ENCODE measurements at regions not wholly inside any gene's neighbourhood (a gene's known extent, or its start where the extent isn't known, plus 50 kb on each side); places are given as distances from the start of the nearest gene placed in this dataset.
"Not testable (repeated sequence)": the region's sequence is repeated elsewhere in the genome, so short reads cannot be mapped to it uniquely, and the experiment has no call there.

DNA sequence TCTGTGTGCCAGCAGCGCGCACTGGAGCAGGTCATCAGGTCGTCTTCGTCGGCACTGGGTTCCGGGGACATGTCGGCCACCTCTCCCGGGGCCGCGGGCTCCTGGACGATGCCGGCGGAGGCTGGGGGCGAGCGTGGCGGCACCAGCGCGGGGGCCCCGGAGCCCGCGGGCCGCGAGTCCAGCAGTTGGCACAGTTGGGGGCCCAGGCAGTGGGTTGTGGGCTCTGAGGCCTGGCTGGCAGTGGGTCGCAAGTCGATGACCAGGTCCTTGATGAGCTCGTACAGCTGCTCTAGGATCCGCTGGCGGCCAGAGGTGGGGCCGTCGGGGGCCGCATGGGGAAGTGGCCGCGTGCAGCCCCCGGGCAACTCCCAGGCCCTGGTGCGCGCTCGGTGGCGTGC, 300.5 kb downstream of the CCDC74A start:
- Histone ChIP-seq H3K9ac (ENCODE audit: low read length) (no peak overlapping the region), H3K27ac (ENCODE audit: low read length) (no peak overlapping the region), H2AFZ (ENCODE audit: low read depth, low read length) (no peak overlapping the region), H3K79me2 (ENCODE audit: low read length) (no peaks in the 10 kb centered on the region), H3K4me1 (ENCODE audit: low read length) (peaks cover 4% of the 10 kb centered on the region), H3K27me3 (ENCODE audit: low read depth, low read length) (no peaks in the 10 kb centered on the region), H3K36me3 (replicated peaks; ENCODE audit: low read depth, low read length) (no peaks in the 10 kb centered on the region), H3K9me3 (ENCODE audit: insufficient read depth, low read length) (no peaks in the 10 kb centered on the region), H3K4me2 (ENCODE audit: low read length) (no peak overlapping the region), H3K4me3 (ENCODE audit: low read length) (no peak overlapping the region), H4K20me1 (ENCODE audit: insufficient read depth, low read length) (no peaks in the 10 kb centered on the region)
- no peak for TF ChIP-seq EZH2phosphoT487 (IDR thresholded peaks at IDR 0.05; ENCODE audit: low read depth)
- TF ChIP-seq, protein P1, sequence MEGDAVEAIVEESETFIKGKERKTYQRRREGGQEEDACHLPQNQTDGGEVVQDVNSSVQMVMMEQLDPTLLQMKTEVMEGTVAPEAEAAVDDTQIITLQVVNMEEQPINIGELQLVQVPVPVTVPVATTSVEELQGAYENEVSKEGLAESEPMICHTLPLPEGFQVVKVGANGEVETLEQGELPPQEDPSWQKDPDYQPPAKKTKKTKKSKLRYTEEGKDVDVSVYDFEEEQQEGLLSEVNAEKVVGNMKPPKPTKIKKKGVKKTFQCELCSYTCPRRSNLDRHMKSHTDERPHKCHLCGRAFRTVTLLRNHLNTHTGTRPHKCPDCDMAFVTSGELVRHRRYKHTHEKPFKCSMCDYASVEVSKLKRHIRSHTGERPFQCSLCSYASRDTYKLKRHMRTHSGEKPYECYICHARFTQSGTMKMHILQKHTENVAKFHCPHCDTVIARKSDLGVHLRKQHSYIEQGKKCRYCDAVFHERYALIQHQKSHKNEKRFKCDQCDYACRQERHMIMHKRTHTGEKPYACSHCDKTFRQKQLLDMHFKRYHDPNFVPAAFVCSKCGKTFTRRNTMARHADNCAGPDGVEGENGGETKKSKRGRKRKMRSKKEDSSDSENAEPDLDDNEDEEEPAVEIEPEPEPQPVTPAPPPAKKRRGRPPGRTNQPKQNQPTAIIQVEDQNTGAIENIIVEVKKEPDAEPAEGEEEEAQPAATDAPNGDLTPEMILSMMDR (IDR thresholded peaks at IDR 0.05; ENCODE audit: low read depth, low read length) = no peak

DNA sequence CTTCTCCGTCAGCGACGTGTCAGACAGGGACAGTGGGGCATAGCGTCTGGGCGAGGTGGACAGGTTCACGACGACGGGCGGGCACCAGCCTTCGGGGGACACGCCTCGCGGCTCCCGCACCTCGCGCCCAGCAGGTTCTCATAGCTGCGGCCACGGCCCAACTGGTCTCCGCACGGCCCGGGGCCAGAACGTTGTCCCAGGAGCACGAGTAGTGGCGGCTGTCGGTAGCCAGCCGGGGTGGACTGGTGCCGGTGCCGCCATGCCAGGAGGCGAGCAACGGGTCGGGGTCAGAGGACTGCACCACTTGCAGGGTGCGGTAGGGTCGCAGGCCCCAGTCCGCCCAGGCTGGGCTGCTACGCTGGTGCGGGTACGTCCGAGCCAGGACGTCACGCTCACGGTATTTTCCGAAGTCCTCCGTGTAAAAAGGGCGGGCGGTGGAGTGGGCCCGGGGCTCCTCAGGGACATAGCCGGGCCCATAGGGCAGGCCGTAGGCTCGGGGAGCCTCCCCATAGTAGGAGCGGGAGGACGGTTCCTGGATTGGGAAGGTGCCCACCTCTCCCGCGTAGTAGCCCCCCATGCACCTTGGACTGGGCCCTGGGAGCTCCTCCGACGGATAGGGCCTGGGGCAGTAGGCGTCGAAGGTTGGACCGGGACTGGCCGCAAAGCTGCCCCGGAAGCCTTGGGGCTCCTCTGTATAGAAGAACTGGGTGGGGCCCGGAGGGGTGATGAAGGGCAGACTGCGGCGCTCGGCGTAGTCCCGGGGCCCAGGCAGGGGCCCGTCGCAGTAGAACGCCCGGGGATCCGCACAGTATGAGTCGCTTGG, 301.2 kb downstream of the CCDC74A start:
- H3K79me2 ChIP-seq (ENCODE audit: low read length); H3K27ac ChIP-seq (ENCODE audit: low read length); H4K20me1 ChIP-seq (ENCODE audit: insufficient read depth, low read length); H3K4me3 ChIP-seq (ENCODE audit: low read length); H3K9ac ChIP-seq (ENCODE audit: low read length); H3K9me3 ChIP-seq (ENCODE audit: insufficient read depth, low read length); H3K4me1 ChIP-seq (ENCODE audit: low read length); H2AFZ ChIP-seq (ENCODE audit: low read depth, low read length); H3K36me3 ChIP-seq (replicated peaks; ENCODE audit: low read depth, low read length); H3K4me2 ChIP-seq (ENCODE audit: low read length); H3K27me3 ChIP-seq (ENCODE audit: low read depth, low read length): not testable (repeated sequence)

DNA sequence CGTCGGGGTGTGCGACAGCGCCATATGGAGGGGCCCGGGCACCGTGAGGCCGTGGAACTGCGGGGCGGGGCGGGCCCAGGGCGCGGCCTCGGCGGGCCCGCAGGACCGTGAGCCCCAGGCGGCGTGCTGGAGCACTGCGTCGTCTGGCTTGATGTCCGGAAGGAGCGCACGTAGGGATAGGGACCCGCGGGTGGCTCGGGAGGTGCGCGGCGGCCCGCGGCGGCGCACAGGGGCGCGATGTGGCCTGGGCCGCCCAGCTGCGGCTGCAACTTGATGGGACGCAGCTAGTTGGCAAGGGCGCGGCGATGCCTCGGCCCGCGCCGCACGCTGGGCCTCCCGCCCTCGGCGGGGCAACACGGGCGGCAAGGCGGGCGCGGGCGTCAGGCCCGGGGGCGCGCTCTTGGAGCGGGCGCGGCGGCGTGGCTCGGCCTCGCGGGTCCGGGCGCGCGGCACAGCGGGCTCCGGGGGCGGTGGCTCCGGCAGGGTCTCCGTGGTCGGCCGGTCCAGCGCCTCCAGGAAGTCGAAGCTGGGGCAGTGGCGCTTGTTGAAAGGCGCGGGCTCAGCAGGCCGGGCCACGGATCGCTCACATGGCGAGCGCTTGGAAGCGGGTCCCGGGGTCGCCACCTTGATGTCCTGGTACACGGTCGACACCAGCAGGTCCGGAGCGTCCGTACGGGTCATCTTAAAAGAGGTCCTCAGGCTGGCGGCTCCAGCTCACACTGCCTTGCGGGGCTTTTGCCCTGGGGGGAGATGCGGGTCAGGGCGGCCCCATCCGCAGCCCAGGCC, 302.0 kb downstream of the CCDC74A start:
- H3K9ac ChIP-seq (ENCODE audit: low read length); H3K9me3 ChIP-seq (ENCODE audit: insufficient read depth, low read length); H4K20me1 ChIP-seq (ENCODE audit: insufficient read depth, low read length); H3K4me3 ChIP-seq (ENCODE audit: low read length); H2AFZ ChIP-seq (ENCODE audit: low read depth, low read length); H3K79me2 ChIP-seq (ENCODE audit: low read length); H3K27me3 ChIP-seq (ENCODE audit: low read depth, low read length); H3K4me1 ChIP-seq (ENCODE audit: low read length); H3K27ac ChIP-seq (ENCODE audit: low read length); H3K4me2 ChIP-seq (ENCODE audit: low read length); H3K36me3 ChIP-seq (replicated peaks; ENCODE audit: low read depth, low read length): not testable (repeated sequence)

DNA sequence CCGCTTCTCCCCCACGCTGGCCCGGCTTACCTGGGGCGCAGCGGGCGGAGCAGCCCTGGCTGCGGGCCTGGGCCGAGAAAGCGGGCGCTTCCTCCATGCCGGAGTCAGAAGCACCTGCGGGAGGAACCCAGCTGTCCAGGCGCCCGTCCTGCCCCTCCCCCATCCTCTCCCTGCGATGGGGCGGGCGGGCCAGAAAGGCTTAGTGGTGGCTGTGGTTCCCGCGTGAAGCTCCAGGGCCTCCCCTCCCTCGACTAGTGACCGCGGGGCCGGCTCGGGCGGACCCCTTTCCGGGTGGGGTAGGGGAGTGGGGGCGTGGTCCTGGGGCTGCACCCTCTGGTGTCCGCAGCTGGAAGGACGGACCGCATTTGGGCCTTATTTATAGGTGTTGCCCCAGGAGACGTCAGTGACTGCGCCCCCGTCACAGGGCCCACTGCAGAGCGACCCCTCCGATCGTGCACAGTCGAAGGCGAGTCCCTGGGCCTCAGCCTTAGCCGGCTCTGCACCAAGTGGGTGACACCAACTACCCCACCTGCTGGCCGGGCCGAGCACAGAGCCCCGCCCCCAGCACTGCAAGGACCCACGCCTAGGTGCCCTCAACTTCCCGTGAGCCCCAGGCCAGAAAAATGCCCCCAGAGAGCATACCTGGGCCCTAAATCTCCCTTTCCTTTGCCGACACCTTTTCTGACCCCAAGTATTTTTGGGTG, 302.7 kb downstream of the CCDC74A start:
- not testable (repeated sequence) for H3K27ac ChIP-seq (ENCODE audit: low read length); H3K9ac ChIP-seq (ENCODE audit: low read length); H3K4me3 ChIP-seq (ENCODE audit: low read length); H3K36me3 ChIP-seq (replicated peaks; ENCODE audit: low read depth, low read length); H4K20me1 ChIP-seq (ENCODE audit: insufficient read depth, low read length); H3K4me2 ChIP-seq (ENCODE audit: low read length); H3K4me1 ChIP-seq (ENCODE audit: low read length); H3K9me3 ChIP-seq (ENCODE audit: insufficient read depth, low read length); H3K27me3 ChIP-seq (ENCODE audit: low read depth, low read length); H2AFZ ChIP-seq (ENCODE audit: low read depth, low read length); H3K79me2 ChIP-seq (ENCODE audit: low read length)

DNA sequence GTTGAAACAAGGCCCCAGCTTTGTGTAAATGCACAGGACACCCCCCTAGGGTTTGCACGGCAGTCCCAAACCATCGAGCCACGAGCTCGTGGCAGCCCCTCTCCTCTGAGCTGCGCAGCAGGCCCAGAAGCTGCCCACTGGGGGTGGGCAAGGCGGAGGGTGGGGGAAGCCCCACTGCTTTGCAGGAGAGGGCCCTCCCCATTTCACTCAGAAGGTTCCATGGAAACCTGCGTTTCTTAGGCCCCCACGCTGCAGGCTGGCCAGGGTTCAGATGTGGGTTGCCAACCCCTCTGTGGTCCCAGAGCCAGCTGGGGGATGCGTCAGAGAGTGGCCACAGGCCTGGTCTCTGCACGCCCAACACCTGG, 303.2 kb downstream of the CCDC74A start:
- H4K20me1 ChIP-seq (ENCODE audit: insufficient read depth, low read length) = not testable (repeated sequence)

More for the DNA sequence above, 303.2 kb downstream of the CCDC74A start:
- not testable (repeated sequence) for H3K36me3 ChIP-seq (replicated peaks; ENCODE audit: low read depth, low read length); H3K9me3 ChIP-seq (ENCODE audit: insufficient read depth, low read length); H3K27me3 ChIP-seq (ENCODE audit: low read depth, low read length); H3K27ac ChIP-seq (ENCODE audit: low read length); H3K4me1 ChIP-seq (ENCODE audit: low read length); H3K9ac ChIP-seq (ENCODE audit: low read length); H2AFZ ChIP-seq (ENCODE audit: low read depth, low read length); H3K79me2 ChIP-seq (ENCODE audit: low read length)
- H3K4me3 ChIP-seq (ENCODE audit: low read length) = peak overlapping the region; percentile 97; the same call in 1 of the 2 replicates
- H3K4me2 ChIP-seq (ENCODE audit: low read length) = peak overlapping the region; percentile 34

All from OCI-LY3 (cell line).